ENCODE measurements at regions not wholly inside any gene's neighbourhood (a gene's known extent, or its start where the extent isn't known, plus 50 kb on each side); places are given as distances from the start of the nearest gene placed in this dataset.

DNA sequence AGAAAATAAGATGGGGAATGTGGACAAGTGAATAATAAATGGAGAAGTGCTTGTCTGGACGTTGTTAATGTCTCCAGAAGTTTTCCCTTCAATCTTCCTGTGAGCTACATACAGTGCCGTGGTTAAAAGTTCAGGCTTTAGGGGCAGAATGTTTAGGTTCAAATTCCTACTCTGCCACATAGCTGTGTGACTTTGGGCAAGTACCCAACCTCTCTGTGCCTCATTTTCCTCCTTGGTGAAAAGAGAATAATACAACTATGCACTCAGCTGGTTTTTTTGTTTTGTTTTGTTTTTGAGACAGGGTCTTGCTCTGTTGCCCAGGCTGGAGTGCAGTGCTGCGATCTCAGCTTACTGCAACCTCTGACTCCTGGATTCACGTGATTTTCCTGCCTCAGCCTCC, 143.5 kb downstream of the CHIC2 start:
- H3K27me3 ChIP-seq (ENCODE audit: control insufficient read depth, insufficient read depth, low read length) = no peaks in the 10 kb centered on the region
- H3K36me3 ChIP-seq (ENCODE audit: control insufficient read depth, insufficient read depth, low read length) = no peaks in the 10 kb centered on the region
- no peak overlapping the region for H3K4me3 ChIP-seq (ENCODE audit: low read depth, low read length)
- no peak for TF ChIP-seq CTCF (IDR thresholded peaks at IDR 0.05; ENCODE audit: insufficient read depth, low read depth, low read length)
- CTCF ChIA-PET = interaction anchor here (0.6 to 3.8 kb wide), 6 partner anchors 9 to 1369 kb away, joined by 3 to 21 read pairs (median 7); no protein-coding TSS in a partner anchor
- POLR2A ChIA-PET = no interaction called here
- DNase-seq (ENCODE audit: low read depth) = no peak

- CTCF ChIA-PET = interaction anchor here (0.6 to 3.8 kb wide), 7 partner anchors 10 to 1369 kb away, joined by 3 to 21 read pairs (median 3); no protein-coding TSS in a partner anchor
- H3K27me3 ChIP-seq (ENCODE audit: control insufficient read depth, insufficient read depth, low read length) = no peaks in the 10 kb centered on the region
- H3K4me3 ChIP-seq (ENCODE audit: low read depth, low read length) = no peak overlapping the region
- DNase-seq (ENCODE audit: low read depth) = no peak
- TF ChIP-seq CTCF (IDR thresholded peaks at IDR 0.05; ENCODE audit: insufficient read depth, low read depth, low read length) = no peak
- POLR2A ChIA-PET = interaction anchor here (0.7 kb wide), 1 partner anchor 68 kb away, joined by 3 read pairs; no protein-coding TSS in a partner anchor
- no peaks in the 10 kb centered on the region for H3K36me3 ChIP-seq (ENCODE audit: control insufficient read depth, insufficient read depth, low read length)
These were observed 144.3 kb downstream of the CHIC2 start for GRCh38 chr4:53920116-53920515.

DNA sequence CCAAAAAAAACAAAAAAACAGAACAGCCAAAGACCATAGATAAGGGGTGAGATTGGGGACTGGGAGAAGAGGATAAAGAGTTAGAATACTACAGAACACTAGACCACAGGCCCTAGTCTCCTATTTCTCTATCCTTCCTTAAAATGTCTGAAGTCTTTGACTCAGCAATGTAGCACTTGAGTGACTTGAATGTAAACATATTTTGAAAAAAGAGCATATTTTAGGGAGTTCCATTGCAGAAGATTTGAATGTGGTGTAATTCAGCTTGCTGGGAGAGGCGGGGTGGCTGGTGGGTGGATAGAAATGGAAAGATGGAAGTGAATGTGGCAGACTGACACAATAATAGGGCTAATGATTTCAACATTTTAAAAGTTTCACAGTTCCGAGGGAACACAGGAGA, 144.9 kb downstream of the CHIC2 start:
- ChIA-PET POLR2A (interaction anchor here (0.6 kb wide), 1 partner anchor 140 kb away, joined by 3 read pairs; no protein-coding TSS in a partner anchor), CTCF (interaction anchor here (0.9 to 3.8 kb wide), 5 partner anchors 10 to 314 kb away, joined by 3 to 21 read pairs (median 11); no protein-coding TSS in a partner anchor)
- TF ChIP-seq CTCF (IDR thresholded peaks at IDR 0.05; ENCODE audit: insufficient read depth, low read depth, low read length) = no peak

DNA sequence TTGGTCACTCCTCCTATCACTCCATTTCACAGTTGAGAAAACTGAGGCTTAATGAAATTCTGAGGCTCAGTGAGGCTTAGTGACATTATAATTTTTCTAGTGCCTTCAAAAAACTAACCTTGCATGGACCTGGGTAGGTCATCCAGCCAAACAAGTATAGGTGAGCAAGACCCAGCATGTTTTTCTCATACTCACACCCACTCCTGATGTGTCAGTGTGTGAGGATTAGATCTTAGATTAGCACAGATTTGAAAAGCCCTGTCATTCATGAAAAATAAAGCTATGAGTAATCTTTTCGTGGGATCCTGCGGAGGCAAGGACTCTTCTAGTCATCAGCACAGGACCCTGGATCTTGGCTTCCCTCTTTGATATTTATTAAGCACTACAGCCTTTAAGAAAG, 146.7 kb downstream of the CHIC2 start:
- no peak for TF ChIP-seq CTCF (IDR thresholded peaks at IDR 0.05; ENCODE audit: insufficient read depth, low read depth, low read length)
- Histone ChIP-seq H3K27me3 (ENCODE audit: control insufficient read depth, insufficient read depth, low read length) (no peaks in the 10 kb centered on the region), H3K4me3 (ENCODE audit: low read depth, low read length) (no peak overlapping the region), H3K36me3 (ENCODE audit: control insufficient read depth, insufficient read depth, low read length) (no peaks in the 10 kb centered on the region)
- POLR2A ChIA-PET = no interaction called here
- DNase-seq (ENCODE audit: low read depth) = no peak
- CTCF ChIA-PET = no interaction called here

More for the DNA sequence above, 144.9 kb downstream of the CHIC2 start:
- no peak for DNase-seq (ENCODE audit: low read depth)
- H3K36me3 ChIP-seq (ENCODE audit: control insufficient read depth, insufficient read depth, low read length) = no peaks in the 10 kb centered on the region
- no peaks in the 10 kb centered on the region for H3K27me3 ChIP-seq (ENCODE audit: control insufficient read depth, insufficient read depth, low read length)
- no peak overlapping the region for H3K4me3 ChIP-seq (ENCODE audit: low read depth, low read length)

- no peaks in the 10 kb centered on the region for H3K27me3 ChIP-seq (ENCODE audit: control insufficient read depth, insufficient read depth, low read length)
- CTCF ChIA-PET = interaction anchor here (0.7 to 3.1 kb wide), 6 partner anchors 12 to 317 kb away, joined by 3 to 20 read pairs (median 3); no protein-coding TSS in a partner anchor
- TF ChIP-seq CTCF (IDR thresholded peaks at IDR 0.05; ENCODE audit: insufficient read depth, low read depth, low read length) = no peak
- POLR2A ChIA-PET = interaction anchor here (0.7 kb wide), 1 partner anchor 301 kb away, joined by 3 read pairs; no protein-coding TSS in a partner anchor
- H3K36me3 ChIP-seq (ENCODE audit: control insufficient read depth, insufficient read depth, low read length) = no peaks in the 10 kb centered on the region
- no peak overlapping the region for H3K4me3 ChIP-seq (ENCODE audit: low read depth, low read length)
- no peak for DNase-seq (ENCODE audit: low read depth)
These were observed 147.9 kb downstream of the CHIC2 start for GRCh38 chr4:53916431-53916889.
